ENCODE measurements at regions not wholly inside any gene's neighbourhood (a gene's known extent, or its start where the extent isn't known, plus 50 kb on each side); places are given as distances from the start of the nearest gene placed in this dataset.

DNA sequence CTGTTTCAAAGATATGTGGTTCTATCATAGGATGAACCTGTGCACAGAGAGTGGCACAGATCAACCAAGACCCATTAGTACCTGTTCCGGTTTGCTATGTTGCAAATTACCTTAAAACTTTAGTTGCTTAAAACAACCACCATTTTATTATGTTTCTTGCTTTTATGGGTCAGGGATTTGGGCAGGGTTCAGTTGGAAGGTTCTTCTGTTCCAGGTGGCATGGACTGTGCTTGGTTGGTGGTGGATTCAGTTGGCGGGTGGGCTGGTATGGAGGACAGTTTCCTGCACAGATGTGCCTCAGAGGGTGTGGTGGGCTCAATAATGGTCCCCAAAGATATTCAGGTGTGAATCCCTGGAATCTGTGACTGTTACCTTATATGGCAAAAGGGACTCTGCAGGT lies 166.3 kb downstream of the SLC35B3 start:
- DNase-seq (ENCODE audit: low read depth, low spot score), result no peak
- Mint-ChIP-seq H3K27me3 (ENCODE audit: low read depth) (no peaks in the 10 kb centered on the region), H3K27ac (ENCODE audit: unreplicated experiment) (no peak overlapping the region)

GRCh38 chr6:8268606-8269005 lies 166.3 kb upstream of the EEF1E1 start:
- no peak for DNase-seq (ENCODE audit: low read depth, low spot score)
- Mint-ChIP-seq H3K4me1 (peaks cover 31% of the 10 kb centered on the region), H3K27ac (ENCODE audit: unreplicated experiment) (no peak overlapping the region), H3K27me3 (ENCODE audit: low read depth) (no peaks in the 10 kb centered on the region), H3K9me3 (peaks cover 10% of the 10 kb centered on the region), H3K36me3 (ENCODE audit: low read depth) (no peaks in the 10 kb centered on the region), H3K4me3 (no peak overlapping the region)
- TF ChIP-seq CTCF (conservative IDR thresholded peaks at IDR 0.05), result no peak

More for the DNA sequence above, 166.3 kb downstream of the SLC35B3 start:
- Mint-ChIP-seq H3K9me3 (peaks cover 10% of the 10 kb centered on the region), H3K4me3 (no peak overlapping the region), H3K36me3 (ENCODE audit: low read depth) (no peaks in the 10 kb centered on the region), H3K4me1 (peaks cover 31% of the 10 kb centered on the region)
- no peak for TF ChIP-seq CTCF (conservative IDR thresholded peaks at IDR 0.05)

- H3K4me1 Mint-ChIP-seq, result peaks cover 31% of the 10 kb centered on the region
- no peak for TF ChIP-seq CTCF (conservative IDR thresholded peaks at IDR 0.05)
- no peaks in the 10 kb centered on the region for H3K36me3 Mint-ChIP-seq (ENCODE audit: low read depth)
- H3K27me3 Mint-ChIP-seq (ENCODE audit: low read depth), result no peaks in the 10 kb centered on the region
- peaks cover 10% of the 10 kb centered on the region for H3K9me3 Mint-ChIP-seq
- DNase-seq (ENCODE audit: low read depth, low spot score), result no peak
- no peak overlapping the region for H3K27ac Mint-ChIP-seq (ENCODE audit: unreplicated experiment)
- H3K4me3 Mint-ChIP-seq, result no peak overlapping the region
Observed at GRCh38 chr6:8268156-8268555, 165.8 kb upstream of the EEF1E1 start.

- no peak for TF ChIP-seq CTCF (conservative IDR thresholded peaks at IDR 0.05)
- Mint-ChIP-seq H3K27me3 (ENCODE audit: low read depth) (no peaks in the 10 kb centered on the region), H3K4me1 (no peaks in the 10 kb centered on the region), H3K36me3 (ENCODE audit: low read depth) (no peaks in the 10 kb centered on the region), H3K4me3 (no peak overlapping the region), H3K27ac (ENCODE audit: unreplicated experiment) (no peak overlapping the region), H3K9me3 (peaks cover 2% of the 10 kb centered on the region)
- no peak for DNase-seq (ENCODE audit: low read depth, low spot score)
Observed at GRCh38 chr6:8260610-8261009, 158.3 kb upstream of the EEF1E1 start.

- Mint-ChIP-seq H3K4me3 (no peak overlapping the region), H3K27ac (ENCODE audit: unreplicated experiment) (no peak overlapping the region), H3K27me3 (ENCODE audit: low read depth) (no peaks in the 10 kb centered on the region), H3K9me3 (no peaks in the 10 kb centered on the region), H3K4me1 (peaks cover 22% of the 10 kb centered on the region), H3K36me3 (ENCODE audit: low read depth) (no peaks in the 10 kb centered on the region)
- no peak for TF ChIP-seq CTCF (conservative IDR thresholded peaks at IDR 0.05)
- no peak for DNase-seq (ENCODE audit: low read depth, low spot score)
Observed at GRCh38 chr6:8246403-8246802, 144.1 kb upstream of the EEF1E1 start.

DNA sequence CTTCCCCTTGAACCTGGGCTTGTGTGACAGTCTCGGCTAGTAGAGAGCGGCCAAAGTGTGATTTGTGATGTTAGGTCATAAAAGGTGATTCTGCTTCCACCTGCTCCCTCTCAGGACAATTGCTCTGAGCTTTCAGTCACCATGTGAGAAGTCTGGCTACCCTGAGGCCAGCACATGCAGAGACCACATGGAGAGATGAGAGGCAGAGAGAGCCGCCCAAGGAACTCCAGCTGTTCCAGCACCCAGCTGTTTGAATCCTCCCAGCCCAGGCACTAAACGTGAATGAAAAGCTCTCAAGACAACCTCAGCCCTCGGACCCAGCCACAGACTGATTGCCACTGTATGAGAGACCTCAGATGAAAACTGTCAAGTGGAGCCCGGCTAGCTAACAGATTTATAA lies 143.4 kb upstream of the EEF1E1 start:
- Mint-ChIP-seq H3K4me3 (no peak overlapping the region), H3K27me3 (ENCODE audit: low read depth) (no peaks in the 10 kb centered on the region), H3K9me3 (no peaks in the 10 kb centered on the region), H3K4me1 (peaks cover 23% of the 10 kb centered on the region), H3K27ac (ENCODE audit: unreplicated experiment) (no peak overlapping the region), H3K36me3 (ENCODE audit: low read depth) (no peaks in the 10 kb centered on the region)
- TF ChIP-seq CTCF (conservative IDR thresholded peaks at IDR 0.05), result no peak
- DNase-seq (ENCODE audit: low read depth, low spot score), result no peak
